ENCODE measurements at regions not wholly inside any gene's neighbourhood (a gene's known extent, or its start where the extent isn't known, plus 50 kb on each side); places are given as distances from the start of the nearest gene placed in this dataset.

- Mint-ChIP-seq H3K4me1 (peaks cover 9 to 13% of the 10 kb centered on the region in 2 experiments), H3K27ac (no peak overlapping the region), H3K4me3 (no peak overlapping the region), H3K9me3 (peaks cover 0 to 4% of the 10 kb centered on the region in 2 experiments; a peak in 3 of 5 replicates), H3K36me3 (ENCODE audit: insufficient read depth in 1 of 3, low read depth in 3 of 3) (no peaks in the 10 kb centered on the region), H3K27me3 (ENCODE audit: low read depth) (peaks cover 4% of the 10 kb centered on the region)
- Histone ChIP-seq H3K23me2 (ENCODE audit: insufficient read length, low read depth, low read length, poor library complexity, severe bottlenecking) (no peaks in the 10 kb centered on the region), H3T11ph (ENCODE audit: low read length) (no peak overlapping the region), H4K5ac (ENCODE audit: insufficient read length, low read depth, low read length) (no peak overlapping the region), H3K9ac (ENCODE audit: extremely low read depth, insufficient read length, low read length) (no peak overlapping the region), H2BK5ac (ENCODE audit: insufficient read length, low read length) (no peak overlapping the region), H3K4ac (ENCODE audit: low read depth, low read length) (no peak overlapping the region), H3K23ac (ENCODE audit: insufficient read length, low read depth, low read length) (no peak overlapping the region), H2BK120ac (ENCODE audit: low read depth, low read length, poor library complexity, severe bottlenecking) (no peak overlapping the region), H2BK20ac (ENCODE audit: low read depth, low read length, poor library complexity, severe bottlenecking) (no peak overlapping the region), H3K14ac (ENCODE audit: insufficient read depth, low read length) (no peak overlapping the region), H4K8ac (replicated peaks; ENCODE audit: insufficient read length, low read depth, low read length) (no peak overlapping the region), H3K56ac (ENCODE audit: insufficient read length, low read depth, low read length) (no peak overlapping the region), H2AFZ (ENCODE audit: low read length) (no peak overlapping the region), H3K27ac (ENCODE audit: insufficient read length, low read depth, low read length) (no peak overlapping the region), H3K4me2 (ENCODE audit: insufficient read depth, insufficient read length, low read length) (no peak overlapping the region), H3K79me1 (ENCODE audit: insufficient read depth, low read depth, low read length, poor library complexity, severe bottlenecking) (no peaks in the 10 kb centered on the region), H2BK15ac (ENCODE audit: low read depth, low read length) (no peak overlapping the region), H2BK12ac (ENCODE audit: insufficient read length, low read depth, low read length) (no peak overlapping the region), H2AK5ac (ENCODE audit: insufficient read length, low read length) (no peak overlapping the region), H3K9me3 (ENCODE audit: control insufficient read depth, low read depth, low read length) (no peaks in the 10 kb centered on the region), H3K27me3 (ENCODE audit: insufficient read depth, low read length) (no peaks in the 10 kb centered on the region), H4K20me1 (ENCODE audit: control insufficient read depth, insufficient read depth, insufficient read length) (no peaks in the 10 kb centered on the region), H3K18ac (ENCODE audit: insufficient read length, low read depth, low read length) (no peak overlapping the region), H3K79me2 (ENCODE audit: insufficient read depth, low read length) (no peaks in the 10 kb centered on the region), H4K91ac (ENCODE audit: insufficient read length, low read depth, low read length) (no peak overlapping the region), H3K4me1 (ENCODE audit: insufficient read depth, low read length) (no peaks in the 10 kb centered on the region; the same call in 1 of the 2 replicates)
- no peak for DNase-seq
- no CpG with 5 or more reads among the region's 2 CpGs for WGBS (ENCODE audit: extremely low coverage, insufficient read length, low lambda C conversion rate)
- TF ChIP-seq CTCF (conservative IDR thresholded peaks at IDR 0.05) = no peak
Observed at GRCh38 chr2:234187646-234188174, 137.2 kb downstream of the SPP2 start.

Data from H9 (cell line).